Fibroblast of lung (primary cell): ENCODE measurements at regions not wholly inside any gene's neighbourhood (a gene's known extent, or its start where the extent isn't known, plus 50 kb on each side); places are given as distances from the start of the nearest gene placed in this dataset.

ENCODE experiments used
- EZH2 ChIP-seq: IDR thresholded peaks from 2 replicates; pipeline ENCODE4 v1.5.1; 2012; ENCODE audit warnings: low read length, control low read depth, mild to moderate bottlenecking; ENCODE audit errors: missing control alignments
- TF ChIP-seq, protein P1 (sequence below), 2 donors: IDR thresholded peaks in 1 of 2; conservative IDR thresholded peaks in 1 of 2; 1 replicate in 1 of 2; 2 replicates in 1 of 2; pipeline ENCODE4 v1.5.1; 2011 to 2012; ENCODE audit warnings: low read length in 2 of 2, control low read depth in 1 of 2, inconsistent platforms in 1 of 2, low read depth in 1 of 2, mild to moderate bottlenecking in 1 of 2

DNA sequence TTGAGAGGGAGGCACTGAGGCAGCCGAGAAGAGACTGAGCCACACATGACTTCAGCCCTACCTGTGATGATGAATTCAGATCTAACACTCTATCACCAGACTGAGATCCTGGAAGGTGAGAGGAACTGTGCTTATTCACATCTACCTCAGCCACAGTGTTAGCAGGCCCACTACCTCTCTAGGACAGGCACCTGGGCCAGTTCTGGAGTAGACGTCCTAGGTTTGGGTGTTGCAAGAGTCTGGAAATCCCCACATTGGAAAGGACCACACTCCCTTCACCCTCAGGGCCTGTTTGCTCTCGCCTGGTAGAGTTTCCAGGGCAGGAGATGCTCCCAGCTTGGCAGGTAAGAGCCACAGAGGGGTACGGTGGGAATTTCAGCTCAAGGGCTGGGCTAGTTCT lies 113.8 kb upstream of the CCL21 start:
- TF ChIP-seq, protein P1, sequence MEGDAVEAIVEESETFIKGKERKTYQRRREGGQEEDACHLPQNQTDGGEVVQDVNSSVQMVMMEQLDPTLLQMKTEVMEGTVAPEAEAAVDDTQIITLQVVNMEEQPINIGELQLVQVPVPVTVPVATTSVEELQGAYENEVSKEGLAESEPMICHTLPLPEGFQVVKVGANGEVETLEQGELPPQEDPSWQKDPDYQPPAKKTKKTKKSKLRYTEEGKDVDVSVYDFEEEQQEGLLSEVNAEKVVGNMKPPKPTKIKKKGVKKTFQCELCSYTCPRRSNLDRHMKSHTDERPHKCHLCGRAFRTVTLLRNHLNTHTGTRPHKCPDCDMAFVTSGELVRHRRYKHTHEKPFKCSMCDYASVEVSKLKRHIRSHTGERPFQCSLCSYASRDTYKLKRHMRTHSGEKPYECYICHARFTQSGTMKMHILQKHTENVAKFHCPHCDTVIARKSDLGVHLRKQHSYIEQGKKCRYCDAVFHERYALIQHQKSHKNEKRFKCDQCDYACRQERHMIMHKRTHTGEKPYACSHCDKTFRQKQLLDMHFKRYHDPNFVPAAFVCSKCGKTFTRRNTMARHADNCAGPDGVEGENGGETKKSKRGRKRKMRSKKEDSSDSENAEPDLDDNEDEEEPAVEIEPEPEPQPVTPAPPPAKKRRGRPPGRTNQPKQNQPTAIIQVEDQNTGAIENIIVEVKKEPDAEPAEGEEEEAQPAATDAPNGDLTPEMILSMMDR (conservative IDR thresholded peaks at IDR 0.05 in 1 of 2, IDR thresholded peaks at IDR 0.05 in 1 of 2; ENCODE audit: low read depth in 1 of 2, low read length in 2 of 2): no peak
- TF ChIP-seq EZH2: no peak
